ENCODE measurements at regions not wholly inside any gene's neighbourhood (a gene's known extent, or its start where the extent isn't known, plus 50 kb on each side); places are given as distances from the start of the nearest gene placed in this dataset.
"Not testable (repeated sequence)": the region's sequence is repeated elsewhere in the genome, so short reads cannot be mapped to it uniquely, and the experiment has no call there.

DNA sequence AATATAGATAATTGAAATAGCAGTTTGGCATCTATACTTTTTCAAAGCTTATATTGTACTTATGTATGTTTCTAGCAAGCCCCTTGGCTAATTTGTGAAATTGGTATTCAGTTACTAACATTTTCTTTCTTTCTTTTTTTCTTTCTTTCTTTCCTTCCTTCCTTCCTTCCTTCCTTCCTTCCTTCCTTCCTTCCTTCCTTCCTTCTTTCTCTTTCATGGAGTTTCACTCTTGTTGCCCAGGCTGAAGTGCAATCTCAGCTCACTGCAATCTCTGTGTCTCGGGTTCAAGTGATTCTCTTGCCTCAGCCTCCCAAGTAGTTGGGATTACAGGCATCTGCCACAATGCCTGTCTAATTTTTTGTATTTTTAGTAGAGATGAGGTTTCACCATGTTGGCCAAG, 215.4 kb downstream of the NNT start:
- DNase-seq (ENCODE audit: low read depth) = not testable (repeated sequence)

DNA sequence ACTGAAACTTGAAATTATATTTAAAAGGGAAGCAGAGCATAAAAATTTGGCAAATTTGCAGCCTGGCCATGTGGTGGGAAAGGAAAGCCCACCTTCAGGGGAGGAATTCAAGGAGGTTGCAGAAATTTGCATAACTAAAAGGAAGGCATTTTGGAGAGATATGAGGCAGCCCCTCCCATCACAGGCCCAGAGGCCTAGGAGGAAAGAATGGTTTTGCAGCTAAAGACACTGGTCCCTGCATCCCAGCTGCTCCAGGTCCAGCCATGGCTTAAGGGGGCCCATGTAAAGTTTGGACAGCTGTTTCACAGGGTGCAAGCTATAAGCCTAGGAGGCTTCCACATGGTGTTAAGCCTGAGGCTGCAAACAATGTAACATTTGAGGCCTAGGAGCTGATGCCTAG, 212.5 kb downstream of the NNT start:
- no peak for DNase-seq (ENCODE audit: low read depth)

- DNase-seq (ENCODE audit: low read depth) = no peak
Observed at GRCh38 chr5:43804723-43805122, 201.7 kb downstream of the NNT start.

- no peak for DNase-seq (ENCODE audit: low read depth)
Observed at GRCh38 chr5:43804041-43804440, 201.1 kb downstream of the NNT start.

DNA sequence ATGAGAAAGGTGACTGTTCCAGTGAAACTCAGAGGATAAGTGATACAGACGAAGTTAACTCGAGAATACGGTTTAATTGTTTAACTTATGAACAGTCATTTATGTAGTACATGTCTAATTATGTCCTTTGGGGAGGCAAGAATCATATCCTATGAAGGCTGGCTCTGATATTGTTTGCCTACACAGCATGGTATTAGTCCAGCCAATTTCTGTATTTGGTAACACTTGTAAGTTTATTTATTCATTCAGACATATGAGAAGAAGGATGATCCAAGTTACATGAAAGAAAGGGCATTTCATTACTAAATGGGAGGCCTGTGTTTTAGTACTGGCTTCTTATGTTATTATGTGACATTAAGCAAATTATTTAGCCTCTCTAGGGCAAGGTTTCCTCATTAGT, 199.7 kb downstream of the NNT start:
- DNase-seq (ENCODE audit: low read depth) = no peak

DNA sequence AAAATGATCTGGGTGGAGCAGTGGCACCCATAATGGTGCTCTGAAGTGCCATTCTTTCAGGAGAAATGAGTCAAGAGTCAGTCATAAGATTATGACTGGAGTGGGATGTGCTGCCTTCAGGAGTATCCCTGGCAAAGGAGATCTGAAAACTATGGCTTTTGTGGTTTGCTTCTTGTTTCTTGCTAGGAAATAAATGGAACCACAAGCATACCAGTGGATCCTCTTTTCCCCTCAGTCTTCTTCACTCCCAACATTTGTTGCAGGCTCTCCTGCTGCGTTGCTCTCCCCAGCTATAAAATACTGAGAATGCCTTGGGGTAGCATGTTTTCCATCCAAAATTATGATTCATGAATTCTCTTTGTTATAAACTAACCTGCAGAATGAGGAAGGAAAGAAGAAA, 199.1 kb downstream of the NNT start:
- peak; percentile 73 for DNase-seq (ENCODE audit: low read depth)

- no peak for DNase-seq (ENCODE audit: low read depth)
Observed at GRCh38 chr5:43798740-43799139, 195.8 kb downstream of the NNT start.

GRCh38 chr5:43791880-43792279, 188.9 kb downstream of the NNT start:
- not testable (repeated sequence) for DNase-seq (ENCODE audit: low read depth)

- DNase-seq (ENCODE audit: low read depth) = no peak
Observed at GRCh38 chr5:43785198-43785597, 182.2 kb downstream of the NNT start.

GRCh38 chr5:43780586-43780985, 177.6 kb downstream of the NNT start:
- DNase-seq (ENCODE audit: low read depth) = peak; percentile 80

DNA sequence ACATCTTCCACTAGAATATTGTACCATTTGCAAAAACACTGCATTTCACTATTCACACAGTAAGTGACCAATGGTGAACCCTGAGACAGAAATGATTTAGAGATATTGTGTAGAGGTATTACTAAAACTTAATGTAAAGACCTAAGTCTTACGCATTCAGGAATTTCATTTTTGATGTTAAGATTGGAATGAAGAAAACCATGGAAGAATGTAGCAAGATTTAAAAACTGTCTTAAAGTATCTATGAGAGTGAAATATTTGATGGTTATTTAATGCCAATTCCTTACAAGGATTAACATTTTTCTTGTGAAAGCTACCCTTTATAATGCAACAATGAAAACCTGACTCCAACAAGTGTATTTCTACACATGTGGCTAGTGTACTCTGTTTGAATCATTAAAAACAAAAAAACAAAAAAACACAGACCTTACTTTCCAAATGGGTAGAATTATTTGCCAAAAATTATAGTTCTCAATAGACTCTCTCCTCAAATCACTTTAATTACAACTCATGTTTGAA, 172.0 kb downstream of the NNT start:
- DNase-seq (ENCODE audit: low read depth) = no peak

DNA sequence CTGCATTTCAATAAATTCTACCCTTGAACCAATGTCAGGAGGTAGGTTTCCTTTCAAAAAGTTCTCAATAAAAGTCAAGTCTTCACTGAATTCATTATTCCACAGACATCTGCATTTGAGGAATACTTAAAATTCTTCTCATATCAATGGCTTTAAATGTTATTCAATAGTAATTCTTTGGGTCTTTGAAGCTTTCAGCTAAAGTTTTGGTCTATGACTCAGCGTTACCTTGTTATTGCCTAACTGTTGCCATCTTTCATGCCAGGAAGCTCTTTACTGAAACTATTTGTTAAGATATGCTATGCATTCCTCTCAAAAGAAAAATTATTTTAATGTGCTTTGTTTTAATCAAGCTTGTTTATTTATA, 170.5 kb downstream of the NNT start:
- peak; percentile 90 for DNase-seq (ENCODE audit: low read depth)

DNA sequence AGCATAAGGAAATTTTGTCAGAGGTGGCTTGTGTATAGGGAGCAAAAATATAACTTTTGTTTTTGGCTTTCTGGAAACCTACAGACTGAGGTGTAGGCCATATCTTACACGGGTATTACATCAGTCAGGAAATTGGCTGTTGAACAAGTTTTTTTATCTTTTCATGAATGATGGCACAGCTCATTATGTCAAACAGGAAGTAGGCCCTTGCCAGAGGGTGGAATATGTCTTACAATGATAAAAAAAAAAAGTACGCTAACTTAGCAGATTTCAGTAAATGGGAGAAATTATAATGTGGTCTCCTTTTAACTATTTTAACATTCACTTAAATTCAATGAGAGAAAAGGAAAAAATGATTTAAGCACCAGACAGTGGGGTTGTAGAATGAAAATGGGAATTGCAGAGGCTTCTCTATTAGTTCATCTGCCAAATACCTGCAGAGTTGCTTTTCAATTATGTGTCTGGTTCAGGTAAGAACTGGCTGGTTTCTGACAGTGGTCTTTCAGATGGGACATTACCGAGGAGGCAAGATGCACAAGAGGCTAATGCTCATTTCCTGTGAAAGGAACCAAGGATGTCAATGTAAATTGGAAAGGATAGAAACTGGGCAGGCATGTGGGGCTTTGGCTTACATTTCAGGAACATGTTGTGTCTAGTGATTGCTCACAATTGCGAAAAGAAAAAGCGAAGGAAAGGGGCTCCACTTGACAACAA, 169.9 kb downstream of the NNT start:
- no peak for DNase-seq (ENCODE audit: low read depth)

DNA sequence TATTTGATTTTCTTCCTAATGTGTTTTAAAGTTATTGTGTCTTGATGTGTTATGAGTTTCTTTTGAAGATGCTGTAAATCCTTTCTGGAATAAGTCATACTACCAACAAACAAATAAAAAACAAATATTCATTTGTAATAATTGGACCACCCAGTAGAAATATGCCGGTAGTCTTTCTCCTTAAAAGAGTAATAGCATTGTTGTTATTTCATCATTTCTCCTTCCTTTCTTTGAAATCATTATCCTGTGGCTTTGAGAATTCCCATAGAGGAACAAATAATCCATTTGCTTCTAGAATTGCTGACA, 169.4 kb downstream of the NNT start:
- DNase-seq (ENCODE audit: low read depth) = no peak

- DNase-seq (ENCODE audit: low read depth) = no peak
Observed at GRCh38 chr5:43771611-43772031, 168.6 kb downstream of the NNT start.

- no peak for DNase-seq (ENCODE audit: low read depth)
Observed at GRCh38 chr5:43769571-43770355, 166.8 kb downstream of the NNT start.

Measured in HS-27A (cell line).